GM10266 (cell line): ENCODE measurements at regions not wholly inside any gene's neighbourhood (a gene's known extent, or its start where the extent isn't known, plus 50 kb on each side); places are given as distances from the start of the nearest gene placed in this dataset.
A peak's percentile ranks its signal among the peaks of the same experiment; 100 is the strongest.
"Not testable (repeated sequence)": the region's sequence is repeated elsewhere in the genome, so short reads cannot be mapped to it uniquely, and the experiment has no call there.

Experiments
- DNase-seq: peaks from one replicate; pipeline ENCODE4 v3.0.0; 2012; ENCODE audit errors: extremely low spot score
- TF ChIP-seq, protein P1 (sequence below): IDR thresholded peaks from 2 replicates; pipeline ENCODE4 v1.5.1; 2012; ENCODE audit warnings: mild to moderate bottlenecking, low read depth; ENCODE audit not compliant: control insufficient read depth, insufficient read depth; ENCODE audit errors: missing control alignments

DNA sequence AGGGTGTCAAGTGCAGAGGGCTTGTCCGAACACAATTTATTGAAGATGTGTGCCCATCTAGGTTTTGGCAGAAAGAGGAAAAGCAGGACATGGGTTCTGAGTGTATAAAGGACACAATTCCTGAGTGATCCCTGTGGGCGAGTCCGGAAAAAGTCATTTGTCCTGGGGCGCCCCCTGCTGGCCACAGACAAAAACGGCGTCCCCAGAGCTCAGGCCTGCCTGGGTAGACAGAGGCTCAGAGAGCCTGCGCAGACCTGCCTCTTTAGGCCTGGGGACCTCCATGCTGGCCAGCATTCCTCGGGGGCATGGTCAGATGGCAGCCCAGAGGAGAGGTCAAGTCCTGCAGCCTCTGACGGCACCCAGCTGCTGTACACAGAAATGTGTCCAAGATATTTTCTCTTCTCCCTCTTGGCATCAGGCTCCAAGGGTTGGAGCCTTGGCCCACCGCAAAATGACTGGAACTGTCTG, 65.5 kb upstream of the LRP8 start:
- TF ChIP-seq, protein P1, sequence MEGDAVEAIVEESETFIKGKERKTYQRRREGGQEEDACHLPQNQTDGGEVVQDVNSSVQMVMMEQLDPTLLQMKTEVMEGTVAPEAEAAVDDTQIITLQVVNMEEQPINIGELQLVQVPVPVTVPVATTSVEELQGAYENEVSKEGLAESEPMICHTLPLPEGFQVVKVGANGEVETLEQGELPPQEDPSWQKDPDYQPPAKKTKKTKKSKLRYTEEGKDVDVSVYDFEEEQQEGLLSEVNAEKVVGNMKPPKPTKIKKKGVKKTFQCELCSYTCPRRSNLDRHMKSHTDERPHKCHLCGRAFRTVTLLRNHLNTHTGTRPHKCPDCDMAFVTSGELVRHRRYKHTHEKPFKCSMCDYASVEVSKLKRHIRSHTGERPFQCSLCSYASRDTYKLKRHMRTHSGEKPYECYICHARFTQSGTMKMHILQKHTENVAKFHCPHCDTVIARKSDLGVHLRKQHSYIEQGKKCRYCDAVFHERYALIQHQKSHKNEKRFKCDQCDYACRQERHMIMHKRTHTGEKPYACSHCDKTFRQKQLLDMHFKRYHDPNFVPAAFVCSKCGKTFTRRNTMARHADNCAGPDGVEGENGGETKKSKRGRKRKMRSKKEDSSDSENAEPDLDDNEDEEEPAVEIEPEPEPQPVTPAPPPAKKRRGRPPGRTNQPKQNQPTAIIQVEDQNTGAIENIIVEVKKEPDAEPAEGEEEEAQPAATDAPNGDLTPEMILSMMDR, result peak; percentile 88
- peak; percentile 75 for DNase-seq

DNA sequence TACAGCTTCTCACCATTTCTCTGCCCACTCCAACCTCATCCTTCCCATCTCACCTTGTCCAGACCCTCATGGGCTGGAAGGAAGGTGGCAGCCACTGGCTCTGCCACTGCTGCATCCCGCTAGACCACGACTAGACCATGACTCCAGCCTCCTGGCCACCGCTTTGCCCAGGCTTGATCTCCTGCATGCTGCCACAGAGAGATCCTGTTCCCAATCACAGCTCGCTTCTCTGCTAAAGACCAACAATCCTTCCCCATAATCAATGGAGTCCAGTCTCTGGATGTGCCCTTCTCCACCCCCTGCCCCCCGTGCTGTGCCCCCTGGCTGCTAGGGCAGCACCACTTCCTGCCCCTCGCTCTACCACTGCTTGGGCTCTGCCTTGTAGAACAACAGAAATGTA, 64.9 kb upstream of the DMRTB1 start:
- DNase-seq, result no peak

DNA sequence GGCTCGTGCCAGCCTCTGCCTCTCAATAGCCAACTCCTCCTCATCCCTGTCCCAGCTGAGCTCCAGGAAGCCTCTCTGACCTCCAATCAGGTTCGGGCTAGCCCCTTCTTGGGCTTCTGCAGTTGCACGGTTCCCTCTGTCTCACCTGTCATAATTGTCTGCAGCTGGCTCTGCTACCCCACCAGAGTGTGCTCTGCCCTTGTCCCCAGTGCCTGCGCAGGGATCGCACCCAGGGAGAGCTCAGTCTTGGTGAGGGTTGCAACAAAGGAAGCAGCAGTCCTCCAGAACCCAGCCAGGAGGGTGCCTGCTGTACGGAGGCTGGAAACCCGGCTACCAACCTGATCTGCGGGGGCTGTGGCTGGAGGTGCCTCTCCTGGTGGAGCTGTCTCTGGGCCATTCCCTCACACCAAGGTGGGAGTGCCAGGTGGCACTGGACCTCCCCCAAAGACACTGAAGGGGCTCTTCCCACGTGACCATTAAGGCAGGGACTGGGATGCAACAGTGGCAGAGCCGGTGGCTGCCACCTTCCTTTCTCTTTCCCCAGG, 63.5 kb upstream of the DMRTB1 start:
- DNase-seq, result no peak

More for the DNA sequence above, 64.9 kb upstream of the DMRTB1 start:
- TF ChIP-seq, protein P1, result no peak

DNA sequence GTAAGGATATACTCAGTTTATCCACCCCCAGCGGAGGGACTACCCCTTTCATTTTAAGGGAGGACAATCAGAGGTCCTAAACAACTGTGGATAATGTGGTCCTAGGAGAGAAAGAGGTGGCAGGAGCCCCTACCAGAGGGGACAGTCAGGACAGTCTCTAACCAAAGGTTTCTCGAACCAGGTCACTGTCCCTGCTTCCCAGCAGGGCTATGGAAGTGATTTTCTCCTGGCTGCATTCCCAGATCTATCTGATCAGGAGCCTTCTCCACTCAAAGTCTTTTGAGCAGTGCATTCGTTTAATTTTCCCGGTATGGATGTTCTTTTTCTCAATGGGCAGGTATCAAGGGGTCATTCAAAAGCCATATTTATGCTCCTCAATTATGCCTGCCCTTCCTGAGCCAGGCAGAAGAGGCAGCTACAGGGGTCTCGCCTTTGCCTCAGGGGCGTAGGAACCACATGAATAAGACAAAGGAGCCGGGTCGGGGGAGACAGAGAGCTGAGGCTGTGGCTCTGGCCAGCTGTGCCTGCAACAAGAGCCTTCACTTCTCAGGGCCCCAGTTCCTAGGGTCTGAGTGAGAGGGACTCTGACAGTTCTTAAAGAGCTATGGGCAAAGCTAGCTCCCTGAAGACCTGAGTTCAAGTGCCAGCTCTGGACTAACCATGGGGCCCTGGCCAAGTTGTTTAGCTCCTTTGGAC, 62.5 kb upstream of the DMRTB1 start:
- no peak for DNase-seq
- TF ChIP-seq, protein P1, result no peak

More for the DNA sequence above, 63.5 kb upstream of the DMRTB1 start:
- TF ChIP-seq, protein P1, result no peak

- no peak for DNase-seq
Measured at GRCh38 chr1:53398091-53398490, 61.1 kb upstream of the DMRTB1 start.

DNA sequence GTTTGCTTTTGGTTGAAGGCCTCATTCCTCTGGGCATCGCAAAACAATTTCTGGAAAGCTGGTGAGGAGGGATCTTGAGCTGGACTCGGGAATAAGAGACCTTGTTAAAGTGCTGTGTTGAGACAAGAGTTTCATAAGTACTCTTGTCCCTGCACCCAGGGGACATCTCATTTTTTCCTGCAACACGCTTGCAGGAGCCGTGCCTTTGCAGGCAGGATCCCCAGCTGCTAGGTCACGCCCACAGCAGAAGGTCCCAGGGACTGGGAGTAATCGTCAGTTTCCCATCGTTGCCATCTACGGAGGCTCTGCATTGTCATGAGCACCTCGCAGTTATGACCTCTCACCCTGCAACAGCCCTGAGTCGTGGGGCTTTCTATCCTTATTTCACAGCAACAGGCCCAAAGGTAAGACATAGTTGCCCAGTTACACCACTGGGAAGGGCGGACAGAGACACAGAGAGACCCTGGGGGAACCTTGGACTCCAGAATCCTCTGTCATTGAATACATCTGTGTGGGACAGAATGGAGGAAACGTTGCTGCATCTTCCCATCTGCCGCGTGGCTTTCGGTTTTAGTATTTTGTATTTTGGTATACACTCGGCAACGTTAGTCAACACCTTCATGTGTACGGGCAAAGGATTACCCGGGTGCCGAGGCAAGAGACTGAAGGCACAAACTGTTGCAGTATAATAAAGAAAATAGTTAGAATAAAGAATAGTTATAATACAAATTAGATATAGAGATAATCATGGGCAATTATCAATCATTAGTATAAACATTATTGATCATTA, 60.4 kb upstream of the DMRTB1 start:
- TF ChIP-seq, protein P1, result no peak
- no peak for DNase-seq

More at GRCh38 chr1:53398091-53398490, 61.1 kb upstream of the DMRTB1 start:
- TF ChIP-seq, protein P1, result no peak

DNA sequence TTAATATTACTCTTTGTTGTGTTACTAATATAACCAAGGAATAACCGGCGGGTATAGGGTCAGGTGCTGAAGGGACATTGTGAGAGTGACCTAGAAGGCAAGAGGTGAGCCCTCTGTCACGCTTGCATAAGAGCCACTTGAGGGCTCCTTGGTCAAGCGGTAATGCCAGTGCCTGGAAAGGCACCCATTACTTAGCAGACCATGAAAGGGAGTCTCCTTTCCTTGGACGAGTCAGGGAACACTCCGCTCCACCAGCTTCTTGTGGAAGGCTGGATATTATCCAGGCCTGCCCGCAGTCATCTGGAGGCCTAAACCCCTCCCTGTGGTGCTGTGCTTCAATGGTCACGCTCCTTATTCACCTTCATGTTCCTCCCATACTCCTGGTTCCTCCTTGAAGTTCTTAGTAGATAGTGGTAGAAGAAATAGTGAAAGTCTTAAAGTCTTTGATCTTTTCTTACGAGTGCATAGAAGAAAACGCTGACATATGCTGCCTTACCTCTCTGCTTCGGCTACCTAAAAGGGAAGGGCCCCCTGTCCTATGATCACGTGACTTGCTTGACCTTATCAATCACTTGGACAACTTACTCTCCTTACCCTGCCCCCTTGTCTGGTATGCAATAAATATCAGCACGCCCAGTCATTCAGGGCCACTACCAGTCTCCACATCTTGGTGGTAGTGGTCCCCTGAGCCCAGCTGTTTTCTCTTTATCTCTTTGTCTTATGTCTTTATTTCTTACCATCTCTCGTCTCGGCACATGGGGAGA, 59.6 kb upstream of the DMRTB1 start:
- DNase-seq, result not testable (repeated sequence)
